Neuron (in vitro differentiated cells): ENCODE measurements at regions not wholly inside any gene's neighbourhood (a gene's known extent, or its start where the extent isn't known, plus 50 kb on each side); places are given as distances from the start of the nearest gene placed in this dataset.

Experiments
- H2AFZ ChIP-seq: one replicate; pipeline ENCODE4 v1.6.1; 2013; ENCODE audit warnings: low read depth, mild to moderate bottlenecking, inconsistent platforms, low read length, moderate library complexity
- H3K27me3 ChIP-seq: one replicate; pipeline ENCODE4 v1.6.1; 2013; ENCODE audit warnings: low read length; ENCODE audit not compliant: insufficient read depth
- H3K36me3 ChIP-seq: one replicate; pipeline ENCODE4 v1.6.1; 2013; ENCODE audit warnings: low read length; ENCODE audit not compliant: insufficient read depth
- H3K4me1 ChIP-seq: one replicate; pipeline ENCODE4 v1.6.1; 2013; ENCODE audit warnings: low read length; ENCODE audit not compliant: insufficient read depth
- H3K4me3 ChIP-seq: 2 replicates; pipeline ENCODE4 v1.5.1; 2013; ENCODE audit warnings: mild to moderate bottlenecking, low read length, moderate library complexity
- H3K9me3 ChIP-seq: one replicate; pipeline ENCODE4 v1.6.1; 2013; ENCODE audit warnings: low read length

GRCh38 chr1:60589046-60589748 lies 493.2 kb upstream of the NFIA start:
- H3K4me3 ChIP-seq = no peak overlapping the region
- no peak overlapping the region for H2AFZ ChIP-seq
- no peaks in the 10 kb centered on the region for H3K36me3 ChIP-seq
- H3K9me3 ChIP-seq = peaks cover 3% of the 10 kb centered on the region
- no peaks in the 10 kb centered on the region for H3K4me1 ChIP-seq
- H3K27me3 ChIP-seq = no peaks in the 10 kb centered on the region

- Histone ChIP-seq H3K4me3 (no peak overlapping the region), H3K4me1 (no peaks in the 10 kb centered on the region), H3K36me3 (no peaks in the 10 kb centered on the region), H3K27me3 (no peaks in the 10 kb centered on the region), H3K9me3 (peaks cover 3% of the 10 kb centered on the region), H2AFZ (no peak overlapping the region)
Measured at GRCh38 chr1:60584371-60584770, 498.0 kb upstream of the NFIA start.

DNA sequence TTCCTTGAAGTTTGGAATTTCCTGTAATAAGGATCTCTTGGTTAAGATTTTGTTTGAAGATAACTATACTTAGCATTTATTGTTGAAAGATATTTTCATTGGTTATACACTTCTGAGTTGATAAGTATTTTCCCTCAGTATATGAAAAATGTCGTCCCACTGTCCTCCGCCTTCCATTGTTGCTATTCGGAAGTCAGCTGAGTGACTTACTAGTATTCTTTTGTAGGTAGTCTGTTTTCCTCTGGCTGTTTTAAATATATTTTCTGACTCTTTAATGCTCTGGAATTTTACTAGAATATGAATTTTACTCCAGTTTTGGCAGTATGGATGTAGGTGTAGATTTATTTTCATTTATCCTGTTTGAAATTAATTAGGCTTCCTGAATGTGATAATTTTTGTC lies 498.7 kb upstream of the NFIA start:
- Histone ChIP-seq H3K36me3 (no peaks in the 10 kb centered on the region), H3K4me3 (no peak overlapping the region), H3K4me1 (no peaks in the 10 kb centered on the region), H3K27me3 (no peaks in the 10 kb centered on the region), H3K9me3 (peaks cover 3% of the 10 kb centered on the region), H2AFZ (no peak overlapping the region)

GRCh38 chr1:60581455-60582220 lies 500.7 kb upstream of the NFIA start:
- no peaks in the 10 kb centered on the region for H3K4me1 ChIP-seq
- no peak overlapping the region for H3K4me3 ChIP-seq
- no peak overlapping the region for H2AFZ ChIP-seq
- H3K9me3 ChIP-seq = peaks cover 3% of the 10 kb centered on the region
- H3K27me3 ChIP-seq = no peaks in the 10 kb centered on the region
- H3K36me3 ChIP-seq = no peaks in the 10 kb centered on the region

- H3K9me3 ChIP-seq = no peaks in the 10 kb centered on the region
- no peaks in the 10 kb centered on the region for H3K36me3 ChIP-seq
- no peaks in the 10 kb centered on the region for H3K4me1 ChIP-seq
- no peak overlapping the region for H2AFZ ChIP-seq
- H3K4me3 ChIP-seq = no peak overlapping the region
- H3K27me3 ChIP-seq = no peaks in the 10 kb centered on the region
Measured at GRCh38 chr1:60577029-60577428, 503.5 kb upstream of the C1orf87 start.

DNA sequence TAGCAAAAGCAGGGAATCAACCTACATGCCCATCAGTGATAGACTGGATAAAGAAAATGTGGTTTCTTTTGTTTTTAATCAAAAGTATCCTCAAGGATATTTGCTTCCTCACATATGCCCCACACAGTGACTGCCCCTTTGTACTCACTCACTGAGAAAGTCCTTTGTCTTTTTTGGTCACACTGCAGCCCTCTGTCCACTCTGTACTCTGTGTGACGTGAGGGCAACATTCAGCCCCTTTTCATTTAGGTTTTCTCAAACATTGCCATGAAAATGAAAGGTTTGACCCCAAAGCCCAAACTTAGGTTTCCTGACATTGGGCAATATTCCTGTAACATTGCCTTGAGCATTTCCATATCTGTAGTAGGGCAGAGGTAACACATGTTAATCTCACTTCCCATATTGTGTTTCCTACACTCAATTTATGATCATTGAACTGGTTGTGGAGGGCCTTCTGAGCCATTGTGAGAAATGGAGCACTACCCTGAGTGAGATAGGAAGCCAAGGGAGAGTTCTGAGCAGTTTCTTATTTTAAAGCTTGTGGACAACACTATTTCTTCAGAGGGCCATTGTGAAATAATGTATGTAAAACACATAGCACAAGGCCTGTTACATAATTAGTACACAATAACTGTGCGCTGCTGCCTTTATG lies 501.9 kb upstream of the C1orf87 start:
- Histone ChIP-seq H3K4me3 (no peak overlapping the region), H3K36me3 (no peaks in the 10 kb centered on the region), H3K4me1 (no peaks in the 10 kb centered on the region), H2AFZ (no peak overlapping the region), H3K27me3 (no peaks in the 10 kb centered on the region), H3K9me3 (no peaks in the 10 kb centered on the region)

GRCh38 chr1:60573726-60574409 lies 500.3 kb upstream of the C1orf87 start:
- H3K4me3 ChIP-seq = no peak overlapping the region

GRCh38 chr1:60573121-60573520 lies 499.6 kb upstream of the C1orf87 start:
- no peaks in the 10 kb centered on the region for H3K36me3 ChIP-seq
- H3K4me3 ChIP-seq = no peak overlapping the region
- no peaks in the 10 kb centered on the region for H3K27me3 ChIP-seq
- no peak overlapping the region for H2AFZ ChIP-seq
- no peaks in the 10 kb centered on the region for H3K9me3 ChIP-seq
- H3K4me1 ChIP-seq = no peaks in the 10 kb centered on the region

More at GRCh38 chr1:60573726-60574409, 500.3 kb upstream of the C1orf87 start:
- Histone ChIP-seq H3K9me3 (no peaks in the 10 kb centered on the region), H3K27me3 (no peaks in the 10 kb centered on the region), H2AFZ (no peak overlapping the region), H3K36me3 (no peaks in the 10 kb centered on the region), H3K4me1 (no peaks in the 10 kb centered on the region)

DNA sequence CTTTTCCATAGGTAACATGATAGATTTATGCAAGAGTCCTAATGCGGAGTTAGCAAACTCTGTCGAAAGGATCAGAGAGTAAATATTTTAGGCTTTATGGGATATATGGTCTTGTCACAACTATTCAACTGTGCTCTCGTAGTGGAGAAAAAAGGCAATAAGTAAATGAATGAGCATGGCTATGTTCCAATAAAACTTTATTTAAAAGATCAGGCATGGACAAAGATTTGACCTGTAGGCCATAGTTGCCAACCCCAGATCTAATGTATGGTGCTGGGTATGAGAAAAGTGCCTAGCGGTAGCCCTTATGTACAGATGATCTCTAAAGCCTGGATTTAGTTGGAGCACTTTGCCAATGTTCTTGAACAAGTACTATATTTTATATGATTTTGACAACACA lies 498.8 kb upstream of the C1orf87 start:
- H2AFZ ChIP-seq = no peak overlapping the region
- no peaks in the 10 kb centered on the region for H3K36me3 ChIP-seq
- H3K4me1 ChIP-seq = no peaks in the 10 kb centered on the region
- H3K4me3 ChIP-seq = no peak overlapping the region
- H3K27me3 ChIP-seq = no peaks in the 10 kb centered on the region
- no peaks in the 10 kb centered on the region for H3K9me3 ChIP-seq

- H3K36me3 ChIP-seq = no peaks in the 10 kb centered on the region
- no peaks in the 10 kb centered on the region for H3K9me3 ChIP-seq
- no peaks in the 10 kb centered on the region for H3K4me1 ChIP-seq
- no peaks in the 10 kb centered on the region for H3K27me3 ChIP-seq
- no peak overlapping the region for H2AFZ ChIP-seq
- no peak overlapping the region for H3K4me3 ChIP-seq
Measured at GRCh38 chr1:60571811-60572210, 498.2 kb upstream of the C1orf87 start.

GRCh38 chr1:60569189-60569588 lies 495.6 kb upstream of the C1orf87 start:
- Histone ChIP-seq H3K4me1 (peaks cover 9% of the 10 kb centered on the region), H3K4me3 (no peak overlapping the region), H3K27me3 (no peaks in the 10 kb centered on the region), H3K36me3 (no peaks in the 10 kb centered on the region), H2AFZ (no peak overlapping the region), H3K9me3 (no peaks in the 10 kb centered on the region)

DNA sequence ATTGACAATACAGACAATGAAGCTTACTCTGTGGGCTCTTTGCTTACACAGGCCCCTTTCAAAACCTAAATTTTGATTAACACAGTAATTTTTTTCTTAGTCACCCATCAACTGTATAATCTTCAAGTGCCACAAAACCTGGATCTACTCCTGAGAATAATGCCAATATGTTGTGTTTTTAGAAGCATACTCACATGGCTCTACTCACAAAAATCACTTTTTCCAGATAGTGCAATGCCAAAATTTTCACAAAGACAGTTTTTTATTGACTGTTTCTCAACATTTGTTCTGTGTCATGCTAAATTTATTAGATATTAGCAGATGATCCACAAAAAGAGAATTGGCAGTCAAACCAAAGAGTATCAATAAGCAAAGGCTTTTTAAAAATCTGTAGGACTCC lies 493.7 kb upstream of the C1orf87 start:
- Histone ChIP-seq H3K4me1 (peaks cover 9% of the 10 kb centered on the region), H3K27me3 (no peaks in the 10 kb centered on the region), H3K4me3 (no peak overlapping the region), H3K9me3 (no peaks in the 10 kb centered on the region), H3K36me3 (no peaks in the 10 kb centered on the region), H2AFZ (no peak overlapping the region)
